HTR-8/SVneo (cell line): ENCODE measurements at regions not wholly inside any gene's neighbourhood (a gene's known extent, or its start where the extent isn't known, plus 50 kb on each side); places are given as distances from the start of the nearest gene placed in this dataset.
A peak's percentile ranks its signal among the peaks of the same experiment; 100 is the strongest.
"Not testable (repeated sequence)": the region's sequence is repeated elsewhere in the genome, so short reads cannot be mapped to it uniquely, and the experiment has no call there.

ENCODE experiments used
- DNase-seq: peaks from one replicate; pipeline ENCODE4 v3.0.0; 2011; ENCODE audit warnings: low spot score, mixed read lengths; ENCODE audit not compliant: insufficient read length
- FAIRE-seq: peaks from 2 replicates; lab custom pipeline; 2011; peaks lifted over from hg19 to GRCh38; lab: Jason Lieb, UNC

- DNase-seq (no peak), FAIRE-seq (no peak)
Measured at GRCh38 chr2:129908721-129909373, 70.6 kb upstream of the RAB6C start.

- DNase-seq (no peak), FAIRE-seq (no peak)
Measured at GRCh38 chr2:129909651-129910418, 69.6 kb upstream of the RAB6C start.

DNA sequence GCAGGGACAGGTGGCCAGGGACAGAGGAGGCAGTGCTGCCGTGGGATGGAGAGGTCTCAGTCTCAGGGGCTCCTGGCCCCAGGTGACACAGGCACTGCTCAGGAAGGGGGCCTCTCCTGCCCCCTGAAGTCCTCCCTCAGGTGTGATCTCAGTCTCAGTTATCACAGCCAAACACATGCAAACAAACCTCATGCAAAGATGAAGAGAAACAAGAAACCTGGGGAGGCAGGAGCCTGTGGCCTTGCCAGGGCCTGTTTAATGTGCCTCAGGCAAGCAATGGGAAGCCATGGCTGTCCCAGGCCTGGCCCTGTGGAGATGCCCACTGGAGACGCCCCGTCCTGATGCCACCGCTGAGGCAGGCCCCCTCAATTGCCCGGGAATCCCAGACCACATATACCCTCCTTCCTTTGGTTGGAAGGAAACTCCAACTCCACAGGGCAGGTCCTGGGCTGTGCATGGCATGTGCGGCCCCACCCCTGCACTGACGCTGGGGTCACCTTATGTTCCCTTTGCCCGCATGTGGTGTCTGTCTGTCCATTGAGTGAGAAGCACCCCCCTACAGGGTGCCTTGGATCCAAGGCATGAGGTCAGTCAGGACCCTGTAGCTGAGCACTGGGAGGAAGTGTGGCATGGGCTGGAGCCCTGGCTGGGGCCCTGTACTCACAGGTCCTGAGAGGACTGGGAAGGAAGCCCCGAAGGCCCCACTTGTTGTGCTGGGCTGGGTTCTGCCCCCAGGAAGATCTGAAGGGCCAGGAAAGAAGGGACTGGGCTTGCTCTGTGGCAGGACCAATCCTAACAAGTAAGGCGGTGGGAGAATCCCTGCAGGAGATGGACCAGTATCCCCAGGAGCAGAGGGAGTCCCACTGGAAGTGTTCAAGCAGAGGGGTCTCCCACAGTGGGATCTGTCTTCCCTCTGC, 68.8 kb upstream of the RAB6C start:
- no peak for DNase-seq
- FAIRE-seq, result no peak

- no peak for DNase-seq
- no peak for FAIRE-seq
Measured at GRCh38 chr2:129911363-129912065, 68.0 kb upstream of the RAB6C start.

- DNase-seq (no peak), FAIRE-seq (no peak)
Measured at GRCh38 chr2:129912066-129912820, 67.2 kb upstream of the RAB6C start.

- DNase-seq, result no peak
- no peak for FAIRE-seq
Measured at GRCh38 chr2:129912871-129913694, 66.4 kb upstream of the RAB6C start.

GRCh38 chr2:129913695-129914495, 65.6 kb upstream of the RAB6C start:
- DNase-seq, result no peak
- no peak for FAIRE-seq

DNA sequence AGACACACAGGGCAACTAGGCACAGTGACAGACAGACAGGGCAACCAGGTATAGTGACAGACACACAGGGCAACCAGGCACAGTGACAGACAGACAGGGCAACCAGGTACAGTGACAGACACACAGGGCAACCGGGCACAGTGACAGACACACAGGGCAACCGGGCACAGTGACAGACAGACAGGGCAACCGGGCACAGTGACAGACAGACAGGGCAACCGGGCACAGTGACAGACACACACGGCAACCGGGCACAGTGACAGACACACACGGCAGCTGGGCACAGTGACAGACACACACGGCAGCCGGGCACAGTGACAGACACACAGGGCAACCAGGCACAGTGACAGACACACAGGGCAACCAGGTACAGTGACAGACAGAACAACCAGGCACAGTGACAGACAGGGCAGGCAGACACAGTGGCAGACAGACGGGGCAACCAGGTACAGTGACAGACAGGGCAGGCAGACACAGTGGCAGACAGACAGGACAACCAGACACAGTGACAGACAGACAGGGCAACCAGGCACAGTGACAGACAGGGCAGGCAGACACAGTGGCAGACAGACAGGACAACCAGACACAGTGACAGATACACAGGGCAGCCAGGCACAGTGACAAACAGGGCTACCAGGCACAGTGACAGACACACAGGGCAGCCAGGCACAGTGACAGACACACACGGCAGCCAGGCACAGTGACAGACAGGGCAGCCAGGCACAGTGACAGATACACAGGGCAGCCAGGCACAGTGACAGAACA, 64.7 kb upstream of the RAB6C start:
- FAIRE-seq, result peak; percentile 49
- DNase-seq, result no peak

GRCh38 chr2:129915303-129915840, 64.1 kb upstream of the RAB6C start:
- DNase-seq, result no peak
- FAIRE-seq, result no peak

DNA sequence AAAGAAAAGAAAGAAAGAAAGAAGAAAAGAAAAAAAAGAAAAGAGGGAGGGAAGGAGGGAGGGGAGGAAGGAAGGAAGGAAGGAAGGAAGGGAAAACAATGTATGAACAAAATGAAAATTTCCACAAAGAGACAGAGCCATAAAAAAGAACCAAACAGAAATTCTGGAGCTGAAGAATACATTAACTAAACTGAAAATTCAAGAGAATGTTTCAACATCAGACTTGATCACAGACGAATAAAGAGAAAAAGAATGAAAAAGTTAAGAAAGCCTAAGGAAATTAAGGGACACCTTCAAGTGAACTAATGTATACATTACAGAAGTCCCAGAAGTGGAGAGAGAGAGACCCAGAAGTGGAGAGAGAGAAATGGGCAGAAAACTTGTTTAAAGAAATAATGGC, 60.9 kb upstream of the RAB6C start:
- no peak for DNase-seq
- no peak for FAIRE-seq

DNA sequence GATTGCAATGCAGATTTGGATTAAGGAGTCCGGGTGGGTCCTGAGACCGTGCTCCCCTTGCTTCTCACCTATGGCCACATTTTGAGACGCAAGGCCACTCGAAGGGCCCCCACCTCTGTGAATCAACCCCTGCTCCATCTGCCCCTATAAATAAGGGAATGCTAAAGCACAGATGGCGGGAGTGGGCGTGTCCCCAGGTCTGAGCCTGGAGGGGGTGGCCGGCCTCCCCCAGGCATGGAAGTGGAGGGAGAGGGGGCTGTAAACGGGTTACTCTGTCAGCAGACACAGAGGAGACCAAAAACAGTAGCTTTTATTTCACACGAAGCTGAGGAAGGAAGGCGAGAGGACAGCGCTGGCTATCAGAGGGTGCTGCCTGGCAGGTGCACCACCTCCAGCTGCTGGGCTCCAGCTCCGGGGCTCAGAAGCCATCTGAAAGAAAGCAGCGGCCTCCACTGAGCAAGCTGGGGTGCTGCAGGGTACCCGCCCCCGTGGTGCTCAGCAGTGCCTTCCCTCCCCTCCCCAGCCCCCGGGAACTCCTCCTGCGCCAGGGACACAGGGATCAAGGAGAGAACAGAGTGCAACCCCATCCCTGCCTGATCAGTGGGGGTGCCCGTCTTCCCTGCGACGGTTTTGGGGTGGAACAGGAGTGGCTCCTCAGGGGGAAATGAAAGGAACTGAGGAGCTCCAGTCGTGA, 56.7 kb upstream of the RAB6C start:
- DNase-seq, result no peak
- no peak for FAIRE-seq

DNA sequence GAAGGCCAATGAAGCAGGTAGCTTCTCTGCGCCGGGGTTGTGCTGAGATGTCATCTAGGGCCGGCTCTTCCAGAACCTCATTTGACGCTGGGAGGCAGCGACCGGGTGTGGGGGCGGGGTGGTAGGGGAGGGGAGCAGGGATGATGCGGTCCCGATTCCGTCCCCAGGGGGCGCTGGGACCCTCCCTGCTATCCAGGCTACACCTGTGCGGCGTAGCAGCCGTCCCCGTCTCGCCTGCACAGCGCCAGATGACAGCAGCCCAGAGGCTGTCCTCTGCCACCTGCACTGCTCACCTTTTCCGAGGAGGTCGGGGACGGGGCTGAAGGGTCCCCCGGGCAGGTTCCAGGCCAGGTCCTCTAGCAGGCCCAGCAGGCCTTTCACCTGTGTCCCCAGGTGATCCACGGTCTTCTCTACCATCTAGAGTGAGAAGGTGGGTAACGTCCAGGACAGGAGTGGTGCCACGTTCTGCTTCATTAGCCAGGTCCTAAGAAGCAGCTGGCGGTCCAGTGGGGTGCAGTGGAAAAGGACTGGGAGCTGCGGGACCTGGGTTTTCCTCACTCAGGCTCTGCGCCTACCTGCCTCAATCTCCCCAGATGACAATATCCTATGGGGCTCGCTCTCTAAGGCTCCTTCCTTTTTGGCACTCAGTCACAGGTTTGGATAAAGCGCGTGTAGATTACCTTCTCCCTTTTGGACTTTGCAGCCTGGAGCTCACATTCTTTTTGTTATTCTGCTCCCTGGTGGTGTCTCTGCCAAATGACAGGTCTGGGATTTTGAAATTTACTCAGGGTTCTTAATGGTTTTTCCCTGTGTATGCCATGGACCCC, 56.0 kb upstream of the RAB6C start:
- DNase-seq, result no peak
- peak; percentile 84 for FAIRE-seq

DNA sequence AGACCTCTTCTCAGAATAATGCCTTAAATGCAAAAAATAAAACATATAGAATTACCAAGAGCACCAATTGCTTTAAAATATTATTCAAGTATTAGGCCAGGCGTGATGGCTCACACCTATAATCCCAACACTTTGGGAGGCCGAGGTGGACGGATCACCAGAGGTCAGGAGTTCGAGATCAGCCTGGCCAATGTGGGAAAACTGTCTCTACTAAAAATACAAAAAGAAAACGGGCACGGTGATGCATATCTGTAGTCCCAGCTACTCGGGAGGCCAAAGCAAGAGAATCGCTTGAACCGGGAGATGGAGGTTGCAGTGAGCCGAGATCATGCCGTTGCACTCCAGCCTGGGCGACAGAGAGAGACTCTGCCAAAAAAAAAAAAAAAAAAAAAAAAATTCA, 55.4 kb upstream of the RAB6C start:
- FAIRE-seq, DNase-seq: not testable (repeated sequence)

DNA sequence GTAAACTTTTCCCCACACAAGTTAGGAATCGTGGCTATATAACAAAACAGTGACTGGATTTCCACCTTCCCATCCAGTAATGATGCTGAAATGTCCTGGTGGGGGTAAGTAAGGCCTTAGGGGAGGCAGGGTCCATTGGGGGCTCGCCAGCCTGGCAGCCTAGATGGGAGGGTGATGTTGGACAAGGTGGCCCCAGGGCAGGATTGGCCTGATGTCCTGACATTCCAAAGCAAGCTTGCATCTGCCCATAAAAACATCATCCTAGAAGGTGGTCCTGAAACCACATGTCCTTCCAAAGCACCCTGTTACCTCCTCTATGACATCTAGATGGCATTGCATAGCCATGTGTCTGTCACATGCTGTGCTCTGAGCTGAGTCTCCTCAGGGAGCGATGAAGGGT, 54.1 kb upstream of the RAB6C start:
- FAIRE-seq (no peak), DNase-seq (no peak)

GRCh38 chr2:129927696-129928095, 51.8 kb upstream of the RAB6C start:
- no peak for FAIRE-seq

More at GRCh38 chr2:129927696-129928095, 51.8 kb upstream of the RAB6C start:
- no peak for DNase-seq
